LoVo (cell line): ENCODE measurements at regions not wholly inside any gene's neighbourhood (a gene's known extent, or its start where the extent isn't known, plus 50 kb on each side); places are given as distances from the start of the nearest gene placed in this dataset.
"Not testable (repeated sequence)": the region's sequence is repeated elsewhere in the genome, so short reads cannot be mapped to it uniquely, and the experiment has no call there.

Experiments used
- DNase-seq: peaks from one replicate; pipeline ENCODE4 v3.0.0-alpha.2; 2016; ENCODE audit warnings: low spot score

- DNase-seq, result no peak
Measured at GRCh38 chr12:97616946-97617345, 154.3 kb downstream of the RMST start.

- no peak for DNase-seq
Measured at GRCh38 chr12:97628962-97629361, 166.4 kb downstream of the RMST start.

GRCh38 chr12:97629382-97629781, 166.8 kb downstream of the RMST start:
- no peak for DNase-seq

- DNase-seq, result no peak
Measured at GRCh38 chr12:97630356-97630755, 167.8 kb downstream of the RMST start.

GRCh38 chr12:97630875-97631274, 168.3 kb downstream of the RMST start:
- DNase-seq, result no peak

GRCh38 chr12:97637770-97638169, 175.2 kb downstream of the RMST start:
- no peak for DNase-seq

- no peak for DNase-seq
Measured at GRCh38 chr12:97638739-97639138, 176.1 kb downstream of the RMST start.

GRCh38 chr12:97639702-97640101, 177.1 kb downstream of the RMST start:
- DNase-seq, result no peak

GRCh38 chr12:97640826-97641225, 178.2 kb downstream of the RMST start:
- no peak for DNase-seq

GRCh38 chr12:97642911-97643310, 180.3 kb downstream of the RMST start:
- no peak for DNase-seq

GRCh38 chr12:97643924-97644323, 181.3 kb downstream of the RMST start:
- no peak for DNase-seq

GRCh38 chr12:97645726-97646125, 183.1 kb downstream of the RMST start:
- no peak for DNase-seq

- DNase-seq, result no peak
Measured at GRCh38 chr12:97647142-97647541, 184.5 kb downstream of the RMST start.

GRCh38 chr12:97650242-97650641, 187.6 kb downstream of the RMST start:
- DNase-seq, result no peak

GRCh38 chr12:97656548-97656947, 193.9 kb downstream of the RMST start:
- not testable (repeated sequence) for DNase-seq

- no peak for DNase-seq
Measured at GRCh38 chr12:97659117-97659880, 196.7 kb downstream of the RMST start.

GRCh38 chr12:97666263-97666662, 203.7 kb downstream of the RMST start:
- no peak for DNase-seq

- no peak for DNase-seq
Measured at GRCh38 chr12:97672870-97673269, 210.3 kb downstream of the RMST start.

- no peak for DNase-seq
Measured at GRCh38 chr12:97680751-97681150, 218.1 kb downstream of the RMST start.

GRCh38 chr12:97681612-97682504, 219.3 kb downstream of the RMST start:
- DNase-seq, result no peak

GRCh38 chr12:97685360-97685759, 222.8 kb downstream of the RMST start:
- no peak for DNase-seq

- DNase-seq, result no peak
Measured at GRCh38 chr12:97701901-97702300, 239.3 kb downstream of the RMST start.

- DNase-seq, result no peak
Measured at GRCh38 chr12:97711392-97711791, 248.8 kb downstream of the RMST start.
